GM12892 (cell line): ENCODE measurements at regions not wholly inside any gene's neighbourhood (a gene's known extent, or its start where the extent isn't known, plus 50 kb on each side); places are given as distances from the start of the nearest gene placed in this dataset.

Experiments
- DNase-seq: peaks from one replicate; pipeline ENCODE4 v3.0.0; 2011; ENCODE audit not compliant: insufficient read length
- FAIRE-seq: peaks from 2 replicates; lab custom pipeline; 2011; peaks lifted over from hg19 to GRCh38; lab: Jason Lieb, UNC
- POLR2A ChIP-seq: IDR thresholded peaks from 2 replicates; pipeline ENCODE4 v1.6.1; 2011; ENCODE audit warnings: low read depth, low read length, control low read depth
- POLR2AphosphoS5 ChIP-seq: IDR thresholded peaks from 2 replicates; pipeline ENCODE4 v1.6.1; 2011; ENCODE audit warnings: low read depth, low read length, control low read depth
- TAF1 ChIP-seq: IDR thresholded peaks from 2 replicates; pipeline ENCODE4 v1.6.1; 2011; ENCODE audit warnings: low read depth, mild to moderate bottlenecking, control low read depth, low read length, borderline replicate concordance

DNA sequence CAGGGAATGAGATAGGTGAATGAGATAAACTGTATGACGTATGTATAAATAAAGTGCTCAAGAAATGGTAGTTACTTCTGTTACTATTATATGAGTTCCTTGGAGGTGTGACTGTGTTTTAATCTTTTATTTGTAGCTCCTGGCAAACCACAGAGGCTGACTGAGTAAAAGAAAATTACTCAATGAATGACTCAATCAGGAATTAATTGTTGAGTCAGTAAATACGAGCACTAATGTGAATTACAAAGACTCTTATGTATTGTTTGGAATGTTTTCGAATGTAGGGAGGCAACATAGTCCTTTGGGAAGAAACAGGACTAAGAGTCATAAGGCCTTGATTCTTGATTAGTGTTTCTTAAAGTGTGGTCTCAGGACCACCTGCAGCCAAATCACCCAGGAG, 51.1 kb upstream of the BLID start:
- FAIRE-seq (no peak), DNase-seq (no peak)
- TF ChIP-seq POLR2AphosphoS5 (no peak), POLR2A (no peak), TAF1 (no peak)

GRCh38 chr11:122165607-122166371, 49.8 kb upstream of the BLID start:
- DNase-seq (no peak), FAIRE-seq (no peak)
- TF ChIP-seq POLR2A, result no peak
- TF ChIP-seq POLR2AphosphoS5, result no peak
- no peak for TF ChIP-seq TAF1
